Left hindlimb (tissue), 1 donor: ENCODE measurements at regions not wholly inside any gene's neighbourhood (a gene's known extent, or its start where the extent isn't known, plus 50 kb on each side); places are given as distances from the start of the nearest gene placed in this dataset.
"Not testable (repeated sequence)": the region's sequence is repeated elsewhere in the genome, so short reads cannot be mapped to it uniquely, and the experiment has no call there.

ENCODE experiments used
- DNase-seq: peaks from one replicate; pipeline ENCODE4 v3.0.0-alpha.2; 2018

GRCh38 chr6:14582749-14583148, 465.2 kb downstream of the CD83 start:
- no peak for DNase-seq

GRCh38 chr6:14583826-14584225, 466.3 kb downstream of the CD83 start:
- no peak for DNase-seq

DNA sequence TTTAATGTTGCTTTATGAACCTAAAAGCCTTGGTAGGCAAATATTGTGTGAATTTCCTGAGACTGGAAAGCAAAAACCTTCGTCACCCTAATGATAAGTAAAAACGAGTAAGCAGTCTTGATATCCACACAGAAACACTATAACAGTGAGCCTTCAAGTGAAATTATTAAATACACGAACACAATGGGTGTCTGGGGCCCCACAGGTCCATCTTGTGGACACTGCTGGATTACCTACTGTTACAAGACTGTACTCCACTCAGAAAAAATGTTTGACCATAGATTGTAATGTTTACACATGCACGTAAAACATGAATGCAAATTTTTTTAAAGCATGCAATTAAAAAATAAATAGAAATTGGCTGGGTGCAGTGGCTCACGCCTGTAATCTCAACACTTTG, 466.9 kb downstream of the CD83 start:
- no peak for DNase-seq

GRCh38 chr6:14585689-14586088, 468.1 kb downstream of the CD83 start:
- DNase-seq, result no peak

DNA sequence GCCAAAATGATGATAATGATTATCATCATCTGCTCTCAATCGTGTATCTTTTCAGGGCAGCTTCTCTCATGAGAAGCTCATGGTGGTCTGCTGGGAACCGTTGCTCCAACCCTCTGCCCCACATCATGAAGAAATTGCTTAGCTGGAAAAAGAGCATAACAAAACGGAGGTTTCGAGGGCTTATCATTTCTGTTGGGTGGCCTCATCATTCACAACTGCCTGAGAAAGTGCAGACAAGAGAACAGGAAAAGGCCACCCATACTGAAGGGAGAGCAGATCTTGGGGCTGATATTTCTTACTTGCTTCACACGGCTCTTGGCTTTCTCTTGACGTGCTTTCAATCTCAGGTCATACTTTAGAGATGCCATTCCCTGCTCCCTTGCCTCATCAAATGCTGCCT, 471.6 kb downstream of the CD83 start:
- no peak for DNase-seq

GRCh38 chr6:14590586-14590985, 473.0 kb downstream of the CD83 start:
- DNase-seq, result no peak

GRCh38 chr6:14591998-14592397, 474.4 kb downstream of the CD83 start:
- DNase-seq, result no peak

DNA sequence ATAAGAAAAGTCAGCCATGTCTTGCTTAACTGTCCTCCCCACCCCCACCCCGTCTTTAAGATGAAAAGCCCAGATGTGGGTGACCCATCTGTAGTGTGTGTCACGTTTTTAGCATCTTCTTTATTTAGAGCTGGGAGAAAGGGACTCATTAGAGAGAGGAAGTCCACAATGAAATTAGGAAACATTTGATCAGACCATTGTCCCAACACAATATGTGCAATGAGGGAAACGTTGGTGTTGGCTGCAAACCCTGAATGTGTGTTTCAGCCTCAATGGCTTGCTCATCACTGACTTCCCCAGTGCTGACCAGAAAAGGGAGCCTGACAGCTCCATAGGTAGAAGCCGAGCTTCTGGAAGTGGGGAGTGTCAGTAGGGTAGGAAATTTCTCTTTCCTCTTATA, 475.7 kb downstream of the CD83 start:
- no peak for DNase-seq

- DNase-seq, result no peak
Observed at GRCh38 chr6:14595751-14596150, 478.2 kb downstream of the CD83 start.

- DNase-seq, result no peak
Observed at GRCh38 chr6:14596410-14596809, 478.8 kb downstream of the CD83 start.

- DNase-seq, result no peak
Observed at GRCh38 chr6:14597090-14597489, 479.5 kb downstream of the CD83 start.

- DNase-seq, result no peak
Observed at GRCh38 chr6:14598017-14598864, 480.7 kb downstream of the CD83 start.

DNA sequence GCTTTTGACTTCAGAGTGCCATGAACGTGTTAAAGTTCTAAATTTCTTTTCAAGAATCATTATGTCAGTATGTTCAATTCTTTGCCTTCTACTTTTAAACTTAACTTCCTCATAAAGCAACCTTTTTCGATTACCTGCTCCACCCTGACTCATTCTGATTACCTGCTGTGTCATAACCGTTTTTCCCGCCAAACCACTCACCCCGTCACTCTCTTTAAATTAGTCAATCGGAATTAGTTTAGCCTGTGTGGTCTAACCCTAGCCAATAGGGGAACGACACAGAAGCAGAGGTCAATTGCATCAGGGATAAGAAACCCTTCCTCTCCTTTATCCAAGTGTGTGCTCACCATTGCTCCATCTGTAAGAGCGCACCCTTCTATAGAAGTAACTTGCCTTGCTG, 482.7 kb downstream of the CD83 start:
- not testable (repeated sequence) for DNase-seq

- DNase-seq, result no peak
Observed at GRCh38 chr6:14601490-14601889, 483.9 kb downstream of the CD83 start.

GRCh38 chr6:14606353-14606752, 488.8 kb downstream of the CD83 start:
- DNase-seq, result no peak

GRCh38 chr6:14610141-14610540, 492.6 kb downstream of the CD83 start:
- DNase-seq, result no peak

- DNase-seq, result no peak
Observed at GRCh38 chr6:14612016-14612980, 494.7 kb downstream of the CD83 start.

GRCh38 chr6:14614631-14615030, 497.1 kb downstream of the CD83 start:
- DNase-seq, result no peak

- DNase-seq, result no peak
Observed at GRCh38 chr6:14616656-14617055, 499.1 kb downstream of the CD83 start.

DNA sequence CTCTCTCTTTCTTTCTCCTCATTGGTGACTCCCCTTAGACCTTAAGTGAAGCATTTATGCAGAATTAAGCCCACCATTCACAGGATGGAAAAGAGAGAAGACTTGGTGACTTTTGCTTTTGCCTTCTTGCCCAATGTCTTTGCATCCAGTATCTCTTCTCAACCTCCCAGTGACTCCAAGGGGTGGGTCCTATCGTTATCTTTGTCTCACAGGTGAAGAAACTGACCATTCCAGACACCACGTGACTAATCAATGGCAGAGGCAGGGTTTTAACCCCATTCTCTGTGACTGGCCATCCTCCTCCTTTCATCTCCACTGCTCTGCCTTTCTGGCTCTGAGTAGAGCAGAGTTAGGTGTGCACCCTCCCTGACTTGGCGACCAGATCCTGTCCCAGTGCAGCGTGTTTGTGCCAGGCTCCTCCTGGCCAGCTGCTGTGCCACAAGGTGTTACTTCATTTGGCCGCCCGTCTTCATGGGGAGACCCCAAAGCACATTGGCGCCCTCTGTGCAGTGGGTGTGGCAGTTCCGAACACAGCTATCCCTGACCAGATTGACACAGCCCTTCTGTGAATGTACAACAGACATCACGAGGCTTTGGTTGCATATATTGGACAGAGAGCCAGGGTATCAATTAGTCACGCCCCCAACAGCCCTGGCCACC, 501.3 kb downstream of the CD83 start:
- DNase-seq, result no peak

DNA sequence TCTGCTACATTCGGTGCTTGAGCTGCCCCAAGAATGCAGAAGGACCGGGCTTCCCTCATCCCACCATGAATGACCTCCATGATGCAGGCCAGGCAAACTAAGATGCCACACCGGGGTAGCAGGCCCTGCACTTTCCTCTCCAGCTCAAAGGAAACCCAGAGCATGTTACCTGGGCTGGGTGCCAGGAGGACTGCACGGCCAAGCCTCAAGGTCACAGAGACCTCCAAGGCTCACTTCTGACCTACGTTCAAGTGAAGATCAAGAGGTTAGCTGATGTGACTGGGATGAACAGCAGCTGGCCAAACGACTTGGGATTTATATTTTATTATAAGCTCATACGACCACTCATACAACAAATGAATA, 501.8 kb downstream of the CD83 start:
- no peak for DNase-seq

DNA sequence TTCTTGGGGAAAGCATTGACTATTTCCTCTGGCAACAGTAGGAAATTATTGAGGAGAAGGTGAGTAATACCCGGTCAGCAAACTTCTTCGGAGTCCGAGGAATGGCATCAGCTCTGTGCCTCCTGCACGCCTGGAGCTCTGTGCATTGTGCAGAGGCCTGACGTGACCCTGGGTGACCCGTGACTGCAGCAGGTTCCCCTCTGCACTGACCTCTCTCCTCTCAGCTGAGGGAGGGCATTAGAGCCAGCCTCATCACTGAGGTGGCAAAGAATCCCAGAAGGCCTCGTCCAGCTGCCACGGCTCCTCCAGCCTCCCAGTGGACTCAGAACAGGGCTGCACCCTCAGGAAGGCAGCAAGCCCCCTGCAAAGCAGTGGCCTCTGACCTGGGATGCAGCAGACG, 502.9 kb downstream of the CD83 start:
- no peak for DNase-seq

DNA sequence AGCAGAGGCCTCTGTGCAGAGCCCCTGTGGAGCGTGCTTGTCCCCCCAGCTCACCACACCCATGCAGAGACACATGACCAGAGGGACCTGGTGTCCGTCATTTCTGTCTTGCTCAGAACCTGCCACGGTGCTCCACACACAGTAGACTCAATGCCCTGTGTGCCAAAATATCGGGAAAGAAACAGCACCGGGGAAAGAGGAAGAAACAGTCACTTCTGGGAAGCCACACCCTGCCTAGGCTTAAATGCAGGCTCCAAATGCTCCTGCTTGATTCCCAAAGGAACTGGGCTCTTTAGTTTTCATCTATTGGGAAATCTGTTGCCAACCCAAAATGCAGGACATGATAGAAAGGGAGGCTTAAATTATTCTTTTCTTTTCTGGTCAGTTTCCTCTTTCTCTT, 503.9 kb downstream of the CD83 start:
- DNase-seq, result no peak
